B cell (primary cell): ENCODE measurements at regions not wholly inside any gene's neighbourhood (a gene's known extent, or its start where the extent isn't known, plus 50 kb on each side); places are given as distances from the start of the nearest gene placed in this dataset.
"Not testable (repeated sequence)": the region's sequence is repeated elsewhere in the genome, so short reads cannot be mapped to it uniquely, and the experiment has no call there.

Experiments used
- ATAC-seq: fragments of 200-7000 bp; cut with Tn5 transposase; one replicate; pipeline ENCODE4 v1.10.0; 2021; ENCODE audit warnings: low read depth, mild to moderate bottlenecking, moderate number of reproducible peaks, moderate library complexity
- CTCF ChIA-PET: fragments of 350-600 bp; sonication (Branson Sonifier 250); formaldehyde crosslinking; loops from one replicate; lab custom pipeline; 2021; ENCODE audit warnings: antibody characterized with exemption, inconsistent platforms; lab: Charles Lee
- POLR2A ChIA-PET: fragments of 350-600 bp; sonication (Branson Sonifier 250); formaldehyde crosslinking; loops from one replicate; lab custom pipeline; 2021; ENCODE audit warnings: antibody characterized with exemption; lab: Charles Lee
- DNase-seq: peaks from one replicate; pipeline ENCODE4 v3.0.0; 2013
- H2AFZ ChIP-seq: 2 replicates; pipeline ENCODE4 v1.6.1; 2012; ENCODE audit warnings: mild to moderate bottlenecking, low read depth, low read length; ENCODE audit not compliant: insufficient read depth, poor library complexity, severe bottlenecking
- H3K27ac ChIP-seq, 2 donors: 1 replicate in 1 of 2; 2 replicates in 1 of 2; pipeline ENCODE4 v1.5.1; 2012 to 2013; ENCODE audit warnings: low read length in 2 of 2, mild to moderate bottlenecking in 2 of 2, moderate library complexity in 1 of 2
- H3K27me3 ChIP-seq, 4 experiments: fragments of 200-600 bp in 1 of 4; sonication (generic) in 1 of 4; replicated peaks in 1 of 4; 1 replicate in 2 of 4; 2 replicates in 2 of 4; pipeline versions ENCODE4 v1.6.1 to v1.7.0; 2013 to 2016; ENCODE audit warnings: low read length in 3 of 4, mild to moderate bottlenecking in 2 of 4, mixed read lengths in 1 of 4, moderate library complexity in 1 of 4; ENCODE audit not compliant: insufficient read depth in 4 of 4, control insufficient read depth in 3 of 4; ENCODE audit errors: control extremely low read depth in 1 of 4
- H3K36me3 ChIP-seq, 2 experiments: replicated peaks in 1 of 2; 1 replicate in 1 of 2; 2 replicates in 1 of 2; pipeline versions ENCODE4 v1.6.1 to v1.7.1; 2013; ENCODE audit warnings: low read length in 1 of 2; ENCODE audit not compliant: insufficient read depth in 2 of 2, control insufficient read depth in 1 of 2; ENCODE audit errors: control extremely low read depth in 1 of 2, extremely low read depth in 1 of 2
- H3K4me1 ChIP-seq, 2 donors: fragments of 200-600 bp in 1 of 2; sonication (generic) in 1 of 2; 1 replicate in 1 of 2; 2 replicates in 1 of 2; pipeline versions ENCODE4 v1.5.1 to v1.6.1; 2013 to 2017; ENCODE audit warnings: low read length in 2 of 2; ENCODE audit not compliant: control insufficient read depth in 2 of 2, insufficient read depth in 2 of 2
- H3K4me2 ChIP-seq: replicated peaks from 2 replicates; pipeline ENCODE3; 2012; ENCODE audit warnings: mild to moderate bottlenecking, low read depth, low read length; ENCODE audit not compliant: poor library complexity, severe bottlenecking
- H3K4me3 ChIP-seq, 5 experiments: fragments of 200-600 bp in 1 of 5; sonication (generic) in 1 of 5; 1 replicate in 3 of 5; 2 replicates in 2 of 5; pipeline versions ENCODE4 v1.5.1 to v1.7.0; 2011 to 2016; ENCODE audit warnings: low read length in 4 of 5, mild to moderate bottlenecking in 4 of 5, low read depth in 2 of 5, control low read depth in 1 of 5, moderate library complexity in 1 of 5; ENCODE audit not compliant: insufficient read depth in 1 of 5; ENCODE audit errors: control extremely low read depth in 1 of 5, extremely low read depth in 1 of 5
- H3K79me2 ChIP-seq: fragments of 200-600 bp; sonication (generic); one replicate; pipeline ENCODE4 v1.6.0; 2016; ENCODE audit warnings: low read length; ENCODE audit not compliant: control insufficient read depth, insufficient read depth
- H3K9ac ChIP-seq: fragments of 200-600 bp; sonication (generic); 2 replicates; pipeline ENCODE4 v1.6.1; 2017; ENCODE audit warnings: mild to moderate bottlenecking, low read length, moderate library complexity
- H3K9me3 ChIP-seq, 3 donors: one replicate each; pipeline versions ENCODE4 v1.6.1 to v1.7.1; 2013; ENCODE audit warnings: low read length in 2 of 3; ENCODE audit not compliant: control insufficient read depth in 2 of 3, insufficient read depth in 1 of 3; ENCODE audit errors: control extremely low read depth in 1 of 3
- H4K20me1 ChIP-seq: 2 replicates; pipeline ENCODE4 v1.6.0; 2012; ENCODE audit warnings: mild to moderate bottlenecking, low read length; ENCODE audit not compliant: insufficient read depth, control insufficient read depth, poor library complexity, severe bottlenecking
- H3K27ac Mint-ChIP-seq: one replicate; pipeline ENCODE4 v1.8.0; 2021; ENCODE audit warnings: mixed read lengths
- H3K27me3 Mint-ChIP-seq: one replicate; pipeline ENCODE4 v1.8.0; 2021; ENCODE audit warnings: mixed read lengths
- H3K4me1 Mint-ChIP-seq: one replicate; pipeline ENCODE4 v1.8.0; 2021; ENCODE audit warnings: mixed read lengths
- H3K4me3 Mint-ChIP-seq: one replicate; pipeline ENCODE4 v1.8.0; 2021; ENCODE audit warnings: mixed read lengths
- H3K9me3 Mint-ChIP-seq: one replicate; pipeline ENCODE4 v1.8.0; 2022; ENCODE audit warnings: mixed read lengths; ENCODE audit not compliant: insufficient read depth
- WGBS: methylation state at CpG from one replicate; pipeline ENCODE4 v1.1.5; 2013; ENCODE audit warnings: missing lambda C conversion rate; ENCODE audit not compliant: insufficient coverage; 5-methylcytosine and 5-hydroxymethylcytosine counted together
- intact Hi-C: fragments of 100-400 bp; cut with micrococcal nuclease; formaldehyde crosslinking; loops from one replicate; pipeline ENCODE4 v1.10.0; 2022

- H3K4me3 ChIP-seq, intact Hi-C loops, H3K27me3 ChIP-seq, POLR2A ChIA-PET, H3K9me3 Mint-ChIP-seq, CTCF ChIA-PET, H3K4me1 Mint-ChIP-seq, H4K20me1 ChIP-seq, H3K4me3 Mint-ChIP-seq, ATAC-seq, H3K27ac Mint-ChIP-seq, DNase-seq, H3K4me2 ChIP-seq, H2AFZ ChIP-seq, H3K36me3 ChIP-seq, H3K4me1 ChIP-seq, H3K27ac ChIP-seq, H3K79me2 ChIP-seq, H3K9me3 ChIP-seq, H3K9ac ChIP-seq: not testable (repeated sequence)
- H3K27me3 Mint-ChIP-seq, result peaks cover 32% of the 10 kb centered on the region
- WGBS, result 91% methylated on average over 8 of the region's 8 CpGs
These were observed 163.2 kb downstream of the ADRA2C start for GRCh38 chr4:3929431-3929830.

DNA sequence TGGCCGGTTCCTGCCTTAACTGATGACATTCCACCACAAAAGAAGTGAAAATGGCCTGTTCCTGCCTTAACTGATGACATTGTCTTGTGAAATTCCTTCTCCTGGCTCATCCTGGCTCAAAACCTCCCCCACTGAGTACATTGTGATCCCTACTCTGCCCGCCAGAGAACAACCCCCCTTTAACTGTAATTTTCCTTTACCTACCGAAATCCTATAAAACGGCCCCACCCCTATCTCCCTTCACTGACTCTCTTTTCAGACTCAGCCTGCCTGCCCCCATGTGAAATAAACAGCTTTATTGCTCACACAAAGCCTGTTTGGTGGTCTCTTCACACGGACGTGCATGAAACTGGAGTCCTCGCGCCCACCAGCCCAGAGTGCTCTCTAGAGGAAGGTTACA is 166.5 kb downstream of the ADRA2C start:
- DNase-seq, H3K4me1 Mint-ChIP-seq, H3K27ac Mint-ChIP-seq, H3K36me3 ChIP-seq, H3K4me2 ChIP-seq, H3K4me1 ChIP-seq, H3K9me3 ChIP-seq, CTCF ChIA-PET, H3K79me2 ChIP-seq, H3K9ac ChIP-seq, H3K27me3 ChIP-seq, H3K4me3 Mint-ChIP-seq, H4K20me1 ChIP-seq, H3K27ac ChIP-seq, intact Hi-C loops, H3K9me3 Mint-ChIP-seq, ATAC-seq, H2AFZ ChIP-seq, H3K4me3 ChIP-seq, POLR2A ChIA-PET: not testable (repeated sequence)
- WGBS, result 85% methylated on average over 7 of the region's 8 CpGs
- H3K27me3 Mint-ChIP-seq, result peaks cover 27% of the 10 kb centered on the region

DNA sequence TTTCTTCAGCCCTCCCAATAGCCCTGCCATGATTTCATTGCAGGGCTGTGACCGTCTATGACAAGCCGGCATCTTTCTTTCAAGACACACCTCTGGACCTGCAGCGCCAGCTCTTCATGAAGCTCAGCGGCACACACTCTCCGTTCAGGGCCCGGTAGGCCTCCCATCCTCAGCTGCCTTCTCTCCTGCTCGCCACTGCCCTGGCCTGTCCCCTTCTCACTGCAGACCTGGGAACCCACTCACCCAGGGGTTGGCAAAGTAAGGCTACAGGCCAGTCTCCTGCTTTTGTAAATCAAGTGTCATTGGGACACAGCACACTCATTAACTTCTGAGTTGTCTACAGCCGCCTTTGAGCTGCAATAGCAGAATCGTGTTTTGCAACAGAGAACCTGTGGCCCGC is 169.2 kb downstream of the ADRA2C start:
- ATAC-seq, intact Hi-C loops: not testable (repeated sequence)

More for the DNA sequence above, 169.2 kb downstream of the ADRA2C start:
- H3K4me3 ChIP-seq, POLR2A ChIA-PET, H3K4me1 ChIP-seq, H3K4me2 ChIP-seq, H3K36me3 ChIP-seq, H3K27me3 ChIP-seq, H3K79me2 ChIP-seq, H3K9me3 ChIP-seq, H4K20me1 ChIP-seq, H3K4me3 Mint-ChIP-seq, H3K27ac Mint-ChIP-seq, H3K27me3 Mint-ChIP-seq, H3K9ac ChIP-seq, H2AFZ ChIP-seq, DNase-seq, H3K9me3 Mint-ChIP-seq, H3K4me1 Mint-ChIP-seq, CTCF ChIA-PET, H3K27ac ChIP-seq: not testable (repeated sequence)
- WGBS, result 97% methylated on average over 9 of the region's 10 CpGs
